ENCODE measurements at regions not wholly inside any gene's neighbourhood (a gene's known extent, or its start where the extent isn't known, plus 50 kb on each side); places are given as distances from the start of the nearest gene placed in this dataset.

- H3K36me3 Mint-ChIP-seq (ENCODE audit: low read depth) = no peaks in the 10 kb centered on the region
- H3K9me3 Mint-ChIP-seq = no peaks in the 10 kb centered on the region
- peaks cover 5% of the 10 kb centered on the region for H3K4me1 Mint-ChIP-seq (ENCODE audit: low read depth)
- no peak overlapping the region for H3K27ac Mint-ChIP-seq
- intact Hi-C loops (cut with micrococcal nuclease) = no loop called here
- H3K4me3 Mint-ChIP-seq = no peak overlapping the region
- peaks cover 18% of the 10 kb centered on the region for H3K27me3 Mint-ChIP-seq
Observed at GRCh38 chr3:43948013-43948412, 257.3 kb downstream of the ABHD5 start.

- Mint-ChIP-seq H3K4me3 (no peak overlapping the region), H3K36me3 (ENCODE audit: low read depth) (no peaks in the 10 kb centered on the region), H3K27me3 (peaks cover 12% of the 10 kb centered on the region), H3K4me1 (ENCODE audit: low read depth) (peaks cover 5% of the 10 kb centered on the region), H3K27ac (no peak overlapping the region), H3K9me3 (no peaks in the 10 kb centered on the region)
- intact Hi-C loops (cut with micrococcal nuclease) = no loop called here
Observed at GRCh38 chr3:43949594-43949993, 258.9 kb downstream of the ABHD5 start.

GRCh38 chr3:43950775-43951174, 260.0 kb downstream of the ABHD5 start:
- Mint-ChIP-seq H3K9me3 (no peaks in the 10 kb centered on the region), H3K4me1 (ENCODE audit: low read depth) (peaks cover 5% of the 10 kb centered on the region), H3K27me3 (peaks cover 17% of the 10 kb centered on the region), H3K4me3 (no peak overlapping the region), H3K27ac (no peak overlapping the region), H3K36me3 (ENCODE audit: low read depth) (no peaks in the 10 kb centered on the region)
- intact Hi-C loops (cut with micrococcal nuclease) = no loop called here

- intact Hi-C loops (cut with micrococcal nuclease) = no loop called here
- peaks cover 25% of the 10 kb centered on the region for H3K27me3 Mint-ChIP-seq
- no peaks in the 10 kb centered on the region for H3K36me3 Mint-ChIP-seq (ENCODE audit: low read depth)
- H3K9me3 Mint-ChIP-seq = no peaks in the 10 kb centered on the region
- H3K27ac Mint-ChIP-seq = no peak overlapping the region
- peaks cover under 1% of the 10 kb centered on the region for H3K4me1 Mint-ChIP-seq (ENCODE audit: low read depth)
- no peak overlapping the region for H3K4me3 Mint-ChIP-seq
Observed at GRCh38 chr3:43951813-43952212, 261.1 kb downstream of the ABHD5 start.

- no peak overlapping the region for H3K4me3 Mint-ChIP-seq
- H3K36me3 Mint-ChIP-seq (ENCODE audit: low read depth) = no peaks in the 10 kb centered on the region
- H3K27ac Mint-ChIP-seq = no peak overlapping the region
- no peaks in the 10 kb centered on the region for H3K4me1 Mint-ChIP-seq (ENCODE audit: low read depth)
- intact Hi-C loops (cut with micrococcal nuclease) = no loop called here
- no peaks in the 10 kb centered on the region for H3K9me3 Mint-ChIP-seq
- peaks cover 27% of the 10 kb centered on the region for H3K27me3 Mint-ChIP-seq
Observed at GRCh38 chr3:43953380-43953779, 262.6 kb downstream of the ABHD5 start.

GRCh38 chr3:43953814-43954692, 263.3 kb downstream of the ABHD5 start:
- Mint-ChIP-seq H3K9me3 (no peaks in the 10 kb centered on the region), H3K36me3 (ENCODE audit: low read depth) (no peaks in the 10 kb centered on the region)

GRCh38 chr3:43956945-43957344, 266.2 kb downstream of the ABHD5 start:
- peaks cover 19% of the 10 kb centered on the region for H3K27me3 Mint-ChIP-seq
- no peaks in the 10 kb centered on the region for H3K4me1 Mint-ChIP-seq (ENCODE audit: low read depth)
- no peaks in the 10 kb centered on the region for H3K36me3 Mint-ChIP-seq (ENCODE audit: low read depth)

More at GRCh38 chr3:43953814-43954692, 263.3 kb downstream of the ABHD5 start:
- H3K4me1 Mint-ChIP-seq (ENCODE audit: low read depth) = no peaks in the 10 kb centered on the region
- no peak overlapping the region for H3K4me3 Mint-ChIP-seq
- intact Hi-C loops (cut with micrococcal nuclease) = no loop called here
- H3K27me3 Mint-ChIP-seq = peaks cover 27% of the 10 kb centered on the region
- no peak overlapping the region for H3K27ac Mint-ChIP-seq

GRCh38 chr3:43957553-43957952, 266.8 kb downstream of the ABHD5 start:
- H3K4me3 Mint-ChIP-seq = no peak overlapping the region
- H3K36me3 Mint-ChIP-seq (ENCODE audit: low read depth) = no peaks in the 10 kb centered on the region
- no peaks in the 10 kb centered on the region for H3K9me3 Mint-ChIP-seq
- peaks cover 19% of the 10 kb centered on the region for H3K27me3 Mint-ChIP-seq
- intact Hi-C loops (cut with micrococcal nuclease) = no loop called here
- H3K27ac Mint-ChIP-seq = no peak overlapping the region
- H3K4me1 Mint-ChIP-seq (ENCODE audit: low read depth) = no peaks in the 10 kb centered on the region

More at GRCh38 chr3:43956945-43957344, 266.2 kb downstream of the ABHD5 start:
- H3K27ac Mint-ChIP-seq = no peak overlapping the region
- intact Hi-C loops (cut with micrococcal nuclease) = no loop called here
- no peaks in the 10 kb centered on the region for H3K9me3 Mint-ChIP-seq
- H3K4me3 Mint-ChIP-seq = no peak overlapping the region

- Mint-ChIP-seq H3K36me3 (ENCODE audit: low read depth) (no peaks in the 10 kb centered on the region), H3K4me3 (no peak overlapping the region), H3K4me1 (ENCODE audit: low read depth) (no peaks in the 10 kb centered on the region), H3K27ac (no peak overlapping the region), H3K27me3 (peaks cover 19% of the 10 kb centered on the region), H3K9me3 (no peaks in the 10 kb centered on the region)
- intact Hi-C loops (cut with micrococcal nuclease) = no loop called here
Observed at GRCh38 chr3:43958005-43958770, 267.4 kb downstream of the ABHD5 start.

- intact Hi-C loops (cut with micrococcal nuclease) = no loop called here
Observed at GRCh38 chr3:43958973-43959372, 268.2 kb downstream of the ABHD5 start.

GRCh38 chr3:43959498-43960447, 269.0 kb downstream of the ABHD5 start:
- peaks cover 19% of the 10 kb centered on the region for H3K27me3 Mint-ChIP-seq

More at GRCh38 chr3:43958973-43959372, 268.2 kb downstream of the ABHD5 start:
- Mint-ChIP-seq H3K27me3 (peaks cover 19% of the 10 kb centered on the region), H3K4me3 (no peak overlapping the region), H3K9me3 (no peaks in the 10 kb centered on the region), H3K36me3 (ENCODE audit: low read depth) (no peaks in the 10 kb centered on the region), H3K27ac (no peak overlapping the region), H3K4me1 (ENCODE audit: low read depth) (no peaks in the 10 kb centered on the region)

GRCh38 chr3:43960448-43960840, 269.7 kb downstream of the ABHD5 start:
- H3K27ac Mint-ChIP-seq = no peak overlapping the region
- no peaks in the 10 kb centered on the region for H3K4me1 Mint-ChIP-seq (ENCODE audit: low read depth)
- no peak overlapping the region for H3K4me3 Mint-ChIP-seq
- H3K36me3 Mint-ChIP-seq (ENCODE audit: low read depth) = no peaks in the 10 kb centered on the region
- H3K9me3 Mint-ChIP-seq = no peaks in the 10 kb centered on the region
- H3K27me3 Mint-ChIP-seq = peaks cover 15% of the 10 kb centered on the region
- intact Hi-C loops (cut with micrococcal nuclease) = no loop called here

More at GRCh38 chr3:43959498-43960447, 269.0 kb downstream of the ABHD5 start:
- no peaks in the 10 kb centered on the region for H3K9me3 Mint-ChIP-seq
- intact Hi-C loops (cut with micrococcal nuclease) = no loop called here
- H3K4me1 Mint-ChIP-seq (ENCODE audit: low read depth) = no peaks in the 10 kb centered on the region
- H3K4me3 Mint-ChIP-seq = no peak overlapping the region
- no peak overlapping the region for H3K27ac Mint-ChIP-seq
- no peaks in the 10 kb centered on the region for H3K36me3 Mint-ChIP-seq (ENCODE audit: low read depth)

- no peaks in the 10 kb centered on the region for H3K36me3 Mint-ChIP-seq (ENCODE audit: low read depth)
- intact Hi-C loops (cut with micrococcal nuclease) = no loop called here
- no peaks in the 10 kb centered on the region for H3K9me3 Mint-ChIP-seq
- H3K27me3 Mint-ChIP-seq = peaks cover 4% of the 10 kb centered on the region
- H3K4me1 Mint-ChIP-seq (ENCODE audit: low read depth) = no peaks in the 10 kb centered on the region
- H3K4me3 Mint-ChIP-seq = no peak overlapping the region
- no peak overlapping the region for H3K27ac Mint-ChIP-seq
Observed at GRCh38 chr3:43962043-43962442, 271.3 kb downstream of the ABHD5 start.

All from dendritic cell treated with granulocyte-macrophage colony-stimulating factor and Interleukin-4, amounts not matched to agents 40 ng/mL and 50 ng/mL, for 4 days (primary cell).